ENCODE measurements at regions not wholly inside any gene's neighbourhood (a gene's known extent, or its start where the extent isn't known, plus 50 kb on each side); places are given as distances from the start of the nearest gene placed in this dataset.

DNA sequence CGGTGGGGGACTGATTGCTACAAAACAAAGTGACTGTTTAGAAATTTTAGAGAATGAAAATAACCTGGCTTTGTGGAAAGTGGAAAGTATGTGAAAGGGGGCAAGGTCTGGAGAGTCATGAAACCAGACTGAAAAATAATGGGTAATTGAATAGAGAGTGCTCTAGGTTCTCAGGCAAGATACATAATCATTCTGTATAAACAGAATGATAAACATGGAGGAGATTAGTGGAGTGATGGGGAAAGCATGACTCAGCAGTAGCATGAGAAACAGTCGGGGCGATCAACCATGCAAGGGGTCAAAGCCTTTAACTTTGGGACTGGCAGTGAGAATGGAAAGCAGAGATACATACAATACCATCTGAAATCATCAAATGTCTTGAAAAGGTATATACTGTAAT is 332.5 kb downstream of the CCER1 start:
- TF ChIP-seq, protein P1, sequence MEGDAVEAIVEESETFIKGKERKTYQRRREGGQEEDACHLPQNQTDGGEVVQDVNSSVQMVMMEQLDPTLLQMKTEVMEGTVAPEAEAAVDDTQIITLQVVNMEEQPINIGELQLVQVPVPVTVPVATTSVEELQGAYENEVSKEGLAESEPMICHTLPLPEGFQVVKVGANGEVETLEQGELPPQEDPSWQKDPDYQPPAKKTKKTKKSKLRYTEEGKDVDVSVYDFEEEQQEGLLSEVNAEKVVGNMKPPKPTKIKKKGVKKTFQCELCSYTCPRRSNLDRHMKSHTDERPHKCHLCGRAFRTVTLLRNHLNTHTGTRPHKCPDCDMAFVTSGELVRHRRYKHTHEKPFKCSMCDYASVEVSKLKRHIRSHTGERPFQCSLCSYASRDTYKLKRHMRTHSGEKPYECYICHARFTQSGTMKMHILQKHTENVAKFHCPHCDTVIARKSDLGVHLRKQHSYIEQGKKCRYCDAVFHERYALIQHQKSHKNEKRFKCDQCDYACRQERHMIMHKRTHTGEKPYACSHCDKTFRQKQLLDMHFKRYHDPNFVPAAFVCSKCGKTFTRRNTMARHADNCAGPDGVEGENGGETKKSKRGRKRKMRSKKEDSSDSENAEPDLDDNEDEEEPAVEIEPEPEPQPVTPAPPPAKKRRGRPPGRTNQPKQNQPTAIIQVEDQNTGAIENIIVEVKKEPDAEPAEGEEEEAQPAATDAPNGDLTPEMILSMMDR (IDR thresholded peaks at IDR 0.05; ENCODE audit: insufficient read depth, missing control alignments), result no peak
- no peak for FAIRE-seq
- DNase-seq (ENCODE audit: insufficient read length, low spot score), result no peak

GRCh38 chr12:90621927-90622326 is 333.0 kb downstream of the CCER1 start:
- DNase-seq (ENCODE audit: insufficient read length, low spot score), result no peak
- TF ChIP-seq, protein P1 (IDR thresholded peaks at IDR 0.05; ENCODE audit: insufficient read depth, missing control alignments), result no peak
- no peak for FAIRE-seq

- TF ChIP-seq, protein P1 (IDR thresholded peaks at IDR 0.05; ENCODE audit: insufficient read depth, missing control alignments), result no peak
- no peak for FAIRE-seq
- DNase-seq (ENCODE audit: insufficient read length, low spot score), result no peak
Measured at GRCh38 chr12:90619943-90620342, 335.0 kb downstream of the CCER1 start.

GRCh38 chr12:90618586-90618985 is 336.4 kb downstream of the CCER1 start:
- TF ChIP-seq, protein P1 (IDR thresholded peaks at IDR 0.05; ENCODE audit: insufficient read depth, missing control alignments), result no peak
- peak; percentile 41 for FAIRE-seq
- DNase-seq (ENCODE audit: insufficient read length, low spot score), result no peak

- DNase-seq (ENCODE audit: insufficient read length, low spot score) (no peak), FAIRE-seq (no peak)
Measured at GRCh38 chr12:90611891-90612290, 343.1 kb downstream of the CCER1 start.

DNA sequence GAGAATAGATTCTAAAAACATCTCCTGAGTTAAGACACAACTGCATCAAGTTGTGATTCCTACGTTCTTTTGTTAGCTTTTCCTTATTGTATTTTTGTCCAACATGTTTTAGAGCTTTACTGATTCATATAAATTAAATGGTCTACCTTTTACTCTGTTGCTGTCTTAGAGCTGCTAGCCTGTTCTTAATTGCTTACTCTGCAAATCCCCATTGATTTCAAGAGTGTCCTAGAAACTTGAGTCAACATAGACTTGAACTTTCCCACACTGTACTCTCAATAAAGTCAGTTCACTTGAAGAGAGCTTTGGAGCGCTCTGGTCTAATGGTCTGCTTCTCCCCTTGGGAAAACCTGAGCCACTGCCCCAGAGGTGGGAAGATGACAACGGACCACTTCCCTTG is 343.9 kb downstream of the CCER1 start:
- DNase-seq (ENCODE audit: insufficient read length, low spot score) (no peak), FAIRE-seq (no peak)
- TF ChIP-seq, protein P1 (IDR thresholded peaks at IDR 0.05; ENCODE audit: insufficient read depth, missing control alignments), result no peak

More at GRCh38 chr12:90611891-90612290, 343.1 kb downstream of the CCER1 start:
- TF ChIP-seq, protein P1 (IDR thresholded peaks at IDR 0.05; ENCODE audit: insufficient read depth, missing control alignments), result no peak

GRCh38 chr12:90593596-90594295 is 361.2 kb downstream of the CCER1 start:
- TF ChIP-seq, protein P1 (IDR thresholded peaks at IDR 0.05; ENCODE audit: insufficient read depth, missing control alignments), result no peak
- no peak for DNase-seq (ENCODE audit: insufficient read length, low spot score)
- FAIRE-seq, result peak; percentile 25

Measured in D721Med (cell line).